ENCODE measurements at regions not wholly inside any gene's neighbourhood (a gene's known extent, or its start where the extent isn't known, plus 50 kb on each side); places are given as distances from the start of the nearest gene placed in this dataset.

DNA sequence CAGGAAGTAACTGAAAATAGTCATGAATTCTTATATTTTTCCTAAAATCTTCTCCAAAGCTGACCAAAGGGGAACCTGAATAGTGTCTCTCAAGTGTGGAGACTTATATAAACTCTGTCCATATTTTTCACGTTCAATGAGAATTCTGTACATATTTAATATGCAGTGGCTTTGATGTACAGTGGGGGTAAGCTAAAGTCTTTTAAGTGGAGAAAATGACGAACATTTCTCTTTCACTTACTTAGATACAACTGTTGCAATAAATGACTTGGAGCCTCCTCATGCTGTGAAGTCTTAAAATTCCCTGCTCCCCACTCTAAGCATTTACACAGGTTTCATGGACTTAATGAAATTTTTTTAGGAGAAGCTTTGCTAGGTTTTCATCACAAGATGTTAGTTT lies 1196.7 kb downstream of the EFNB2 start:
- DNase-seq: no peak

- no peak for DNase-seq
Measured at GRCh38 chr13:105338006-105338405, 1197.5 kb downstream of the EFNB2 start.

- peak; percentile 77 for DNase-seq
Measured at GRCh38 chr13:105336706-105337576, 1198.5 kb downstream of the EFNB2 start.

- peak; percentile 77 for DNase-seq
Measured at GRCh38 chr13:105334211-105334610, 1201.3 kb downstream of the EFNB2 start.

GRCh38 chr13:105333416-105333815 lies 1202.0 kb downstream of the EFNB2 start:
- peak; percentile 17 for DNase-seq

DNA sequence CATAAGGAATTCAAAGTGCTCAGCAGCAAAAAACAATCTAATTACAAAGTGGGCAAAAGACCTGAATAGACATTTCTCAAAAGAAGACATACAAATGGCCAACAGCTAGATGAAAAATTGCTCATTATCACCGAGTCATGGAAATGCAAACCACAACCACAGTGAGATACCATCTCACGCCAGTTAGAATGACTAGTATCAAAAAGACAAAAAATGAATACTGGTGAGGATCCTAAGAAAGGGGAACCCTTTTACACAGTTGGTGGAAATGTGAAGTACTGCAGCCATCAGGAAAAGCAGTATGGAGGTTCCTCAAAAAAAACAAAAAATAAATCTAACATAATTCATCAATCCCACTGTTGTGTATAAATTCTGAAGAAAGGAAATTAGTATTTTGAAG lies 1206.1 kb downstream of the EFNB2 start:
- DNase-seq: no peak

GRCh38 chr13:105328212-105328611 lies 1207.2 kb downstream of the EFNB2 start:
- no peak for DNase-seq

- DNase-seq: no peak
Measured at GRCh38 chr13:105327581-105328126, 1207.8 kb downstream of the EFNB2 start.

DNA sequence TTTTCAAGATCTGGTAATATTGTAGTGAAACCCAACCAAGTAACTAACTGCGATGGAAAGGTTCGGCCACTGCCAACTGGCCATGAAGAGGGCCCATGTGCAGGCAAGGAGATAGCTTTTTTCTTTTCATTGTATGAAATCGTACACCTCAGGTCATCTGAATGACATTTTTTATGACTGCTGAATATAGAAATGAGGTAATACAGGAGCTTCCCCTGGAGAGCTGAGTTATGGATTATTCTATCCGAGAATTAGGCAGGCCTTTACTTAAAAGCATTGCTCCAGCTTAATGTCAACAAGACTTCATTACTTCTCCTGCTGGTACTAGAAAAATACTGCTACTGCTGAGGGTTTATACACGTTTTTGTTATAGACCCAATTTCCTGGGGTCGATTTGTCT lies 1215.6 kb downstream of the EFNB2 start:
- DNase-seq: no peak

GRCh38 chr13:105316731-105317130 lies 1218.7 kb downstream of the EFNB2 start:
- DNase-seq: no peak

GRCh38 chr13:105312906-105313305 lies 1222.6 kb downstream of the EFNB2 start:
- DNase-seq: no peak

DNA sequence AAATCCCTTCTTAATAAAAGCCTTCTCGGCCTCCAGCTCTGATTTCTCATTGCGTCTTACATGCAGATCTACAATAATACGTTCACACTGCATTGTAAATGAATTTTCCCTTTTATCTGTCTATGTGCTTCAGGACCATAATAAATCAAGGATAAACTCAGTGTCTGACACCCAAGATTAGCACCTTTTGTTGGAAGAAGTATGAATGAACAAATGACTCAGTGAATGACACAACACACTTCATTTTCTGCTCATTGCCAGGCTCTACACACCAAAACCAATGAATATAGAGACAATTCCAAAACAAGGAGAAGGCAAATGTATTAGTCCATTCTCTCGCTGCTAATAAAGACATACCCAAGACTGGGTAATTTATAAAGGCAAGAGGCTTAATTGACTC lies 1224.4 kb downstream of the EFNB2 start:
- DNase-seq: no peak

DNA sequence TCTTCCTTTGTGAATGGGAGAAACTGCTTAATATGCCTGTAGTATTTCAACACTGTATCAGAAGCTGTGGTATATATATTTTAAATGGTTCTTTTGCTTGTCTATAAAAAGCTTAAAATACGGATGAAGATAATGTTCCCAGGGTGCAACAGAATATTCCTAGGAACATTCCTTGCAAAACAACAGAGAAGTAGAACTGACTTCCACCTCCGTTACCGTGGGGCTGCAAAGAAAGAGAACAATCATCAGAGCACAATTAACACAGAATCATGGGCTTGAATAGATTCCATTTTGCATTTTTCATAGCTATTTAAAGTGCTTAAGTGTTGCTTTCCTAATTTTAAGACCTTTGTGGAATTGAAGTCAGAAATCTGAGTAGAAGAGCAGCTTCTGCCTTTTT lies 1227.7 kb downstream of the EFNB2 start:
- DNase-seq: no peak

DNA sequence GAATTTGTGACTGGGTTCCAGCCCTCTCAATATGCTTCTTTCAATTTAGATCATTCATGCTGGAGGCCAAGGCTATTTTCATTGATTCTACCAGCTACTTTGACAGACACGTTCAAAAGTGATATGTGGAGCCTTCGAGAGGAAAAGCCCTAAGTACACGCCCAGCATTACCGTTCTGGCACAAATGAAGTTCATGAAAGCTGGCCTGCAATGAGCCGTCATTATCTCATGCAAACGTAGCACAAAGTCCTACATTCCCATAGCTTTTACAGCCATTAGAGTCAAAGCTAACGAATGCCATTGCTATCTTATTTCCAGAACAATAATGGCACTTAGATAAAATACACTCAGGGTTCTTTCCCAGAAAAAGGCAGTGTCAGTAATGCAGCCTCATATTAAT lies 1237.6 kb downstream of the EFNB2 start:
- DNase-seq: no peak

DNA sequence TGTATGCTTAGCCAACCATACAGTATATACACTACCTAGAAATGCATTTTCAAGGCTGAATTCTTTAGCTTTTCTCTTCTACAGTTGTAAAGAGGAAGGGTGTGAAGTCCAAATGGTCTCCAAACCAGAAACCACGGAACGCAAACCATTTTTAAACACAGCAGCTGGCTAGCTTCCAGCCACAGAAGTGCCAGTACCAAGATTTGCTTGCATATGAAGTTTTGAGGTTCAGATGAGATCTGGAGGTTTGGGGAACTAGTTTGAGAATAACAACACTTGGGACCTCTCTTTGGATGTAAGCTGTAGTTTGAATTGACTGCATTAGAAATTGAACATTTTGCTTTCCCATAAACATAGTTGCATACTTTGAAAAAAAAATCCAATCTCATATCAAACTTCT lies 1243.5 kb downstream of the EFNB2 start:
- no peak for DNase-seq

DNA sequence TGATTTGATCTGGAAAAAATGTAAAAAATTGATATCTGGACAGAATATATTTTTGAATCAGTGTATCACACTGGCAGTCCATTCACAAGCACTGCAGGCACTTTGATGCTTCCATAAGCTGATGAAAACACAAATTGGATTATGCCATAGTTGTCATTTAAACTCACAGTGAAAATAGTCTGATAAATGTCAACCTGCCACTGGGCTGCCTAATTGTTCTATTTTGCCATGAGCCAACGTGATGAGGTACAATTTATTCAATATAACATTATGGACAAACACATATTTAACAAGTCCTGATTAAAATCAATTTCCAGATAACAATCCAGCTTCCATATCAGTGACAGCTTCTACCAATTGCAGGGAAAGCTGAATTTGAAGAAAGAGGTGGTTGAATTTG lies 1244.9 kb downstream of the EFNB2 start:
- no peak for DNase-seq

- DNase-seq: no peak
Measured at GRCh38 chr13:105285526-105285925, 1249.9 kb downstream of the EFNB2 start.

GRCh38 chr13:105282406-105283285 lies 1252.8 kb downstream of the EFNB2 start:
- DNase-seq: no peak

DNA sequence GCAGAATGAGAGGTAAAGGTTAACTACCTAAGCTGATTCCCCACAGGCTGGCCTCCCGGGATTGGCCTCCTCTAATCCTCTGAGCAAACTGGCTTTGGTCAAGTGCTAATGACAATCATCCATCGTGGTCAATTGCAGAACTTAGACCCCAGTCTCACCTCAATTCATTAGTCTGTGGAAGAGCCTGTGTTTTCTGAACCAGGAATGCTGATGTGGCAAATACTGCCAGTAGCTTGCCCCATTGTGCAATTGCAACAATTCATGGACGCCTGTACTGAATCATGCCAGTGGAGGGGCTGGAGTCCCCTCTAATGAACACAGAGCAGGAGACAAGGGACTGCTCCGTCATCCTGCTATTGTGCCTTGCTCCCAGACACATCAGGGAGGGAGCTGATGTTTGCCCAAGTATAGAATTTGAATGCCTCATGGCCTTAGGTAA lies 1256.5 kb downstream of the EFNB2 start:
- no peak for DNase-seq

DNA sequence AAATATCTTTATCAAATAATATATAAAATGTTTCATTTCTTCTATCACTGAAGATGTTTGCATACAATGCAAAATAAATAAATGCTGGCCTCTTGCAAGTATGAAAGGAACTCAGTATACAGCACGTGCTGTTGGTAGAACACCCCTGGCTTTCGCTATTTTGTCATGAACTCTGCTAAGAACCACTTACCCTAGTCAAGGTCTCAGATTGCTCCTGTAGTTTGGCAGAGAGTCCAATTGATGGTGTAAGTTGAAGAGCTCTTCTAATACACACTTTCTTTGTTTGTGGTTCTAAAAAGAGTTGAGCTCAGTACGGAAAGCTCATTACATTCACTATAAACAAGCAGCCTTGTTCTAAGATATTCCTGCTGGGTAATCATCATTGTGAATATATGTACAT lies 1258.9 kb downstream of the EFNB2 start:
- no peak for DNase-seq

- no peak for DNase-seq
Measured at GRCh38 chr13:105273665-105274222, 1261.7 kb downstream of the EFNB2 start.

- DNase-seq: no peak
Measured at GRCh38 chr13:105272660-105273631, 1262.5 kb downstream of the EFNB2 start.
